Activated naive CD4-positive, alpha-beta T cell treated with anti-CD3 and anti-CD28 coated beads, Interleukin-2, amount 10 ng/mL, durations not matched to agents 7 days and 5 days (primary cell): ENCODE measurements at regions not wholly inside any gene's neighbourhood (a gene's known extent, or its start where the extent isn't known, plus 50 kb on each side); places are given as distances from the start of the nearest gene placed in this dataset.
"Not testable (repeated sequence)": the region's sequence is repeated elsewhere in the genome, so short reads cannot be mapped to it uniquely, and the experiment has no call there.

Experiments used
- CTCF ChIA-PET: fragments of 350-600 bp; sonication (Branson Sonifier 250); formaldehyde crosslinking; loops from one replicate; lab custom pipeline; 2021; ENCODE audit warnings: antibody characterized with exemption; lab: Charles Lee
- DNase-seq: peaks from one replicate; pipeline ENCODE4 v3.0.0-alpha.2; 2020
- H3K27ac Mint-ChIP-seq: one replicate; pipeline ENCODE4 v1.8.0; 2021; ENCODE audit warnings: mild to moderate bottlenecking, moderate library complexity, mixed read lengths
- H3K27me3 Mint-ChIP-seq: one replicate; pipeline ENCODE4 v1.8.0; 2021; ENCODE audit warnings: mild to moderate bottlenecking, mixed read lengths
- H3K36me3 Mint-ChIP-seq: one replicate; pipeline ENCODE4 v1.8.0; 2021; ENCODE audit warnings: mixed read lengths
- H3K4me1 Mint-ChIP-seq: one replicate; pipeline ENCODE4 v1.8.0; 2021; ENCODE audit warnings: mixed read lengths
- H3K4me3 Mint-ChIP-seq: one replicate; pipeline ENCODE4 v1.8.0; 2021; ENCODE audit warnings: mild to moderate bottlenecking, moderate library complexity, mixed read lengths
- H3K9me3 Mint-ChIP-seq: one replicate; pipeline ENCODE4 v1.8.0; 2021; ENCODE audit warnings: mixed read lengths

DNA sequence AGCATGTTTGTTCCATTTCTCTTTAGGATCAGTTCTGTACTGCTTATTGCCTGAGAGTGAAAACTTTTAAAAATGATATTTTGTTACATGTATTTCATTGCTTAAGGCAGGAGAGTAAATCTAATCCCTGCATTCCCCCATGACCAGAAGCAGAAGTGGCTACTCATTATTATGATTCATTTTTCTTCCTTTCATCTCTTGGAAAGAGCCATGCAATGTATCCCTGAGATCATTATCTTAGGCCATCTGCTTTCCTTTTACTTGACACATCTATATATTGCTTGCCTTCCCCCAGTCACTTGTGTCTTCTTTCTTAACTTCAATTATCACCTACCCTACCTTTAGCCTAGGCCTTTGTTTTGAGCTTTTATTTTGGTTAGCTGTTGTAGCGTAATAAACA is 430.4 kb upstream of the CHRM3 start:
- CTCF ChIA-PET, result no interaction called here
- Mint-ChIP-seq H3K4me3 (no peak overlapping the region), H3K27ac (no peak overlapping the region), H3K4me1 (no peaks in the 10 kb centered on the region), H3K36me3 (no peaks in the 10 kb centered on the region), H3K9me3 (peaks cover 2% of the 10 kb centered on the region), H3K27me3 (no peaks in the 10 kb centered on the region)
- DNase-seq, result no peak

DNA sequence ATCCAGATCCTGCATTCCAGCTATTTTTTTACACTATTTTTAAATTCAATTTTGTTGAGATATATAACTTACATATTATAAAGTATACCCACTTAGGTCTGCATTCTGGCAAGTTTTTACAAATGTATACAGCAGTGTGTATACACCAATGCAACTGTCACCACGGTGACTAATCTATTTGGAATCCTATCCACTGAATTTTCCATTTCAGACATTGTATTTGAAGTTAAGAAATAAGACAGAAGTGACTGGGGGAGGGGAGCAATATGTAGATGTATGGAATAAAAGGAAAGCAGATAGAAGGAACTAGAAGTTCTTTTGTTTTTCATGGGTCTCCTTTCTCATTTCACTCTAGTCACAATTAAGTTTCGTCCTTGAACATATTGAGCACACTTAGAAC is 431.5 kb upstream of the CHRM3 start:
- Mint-ChIP-seq H3K4me3 (no peak overlapping the region), H3K36me3 (no peaks in the 10 kb centered on the region), H3K9me3 (peaks cover 2% of the 10 kb centered on the region), H3K4me1 (no peaks in the 10 kb centered on the region), H3K27ac (no peak overlapping the region), H3K27me3 (no peaks in the 10 kb centered on the region)
- CTCF ChIA-PET, result no interaction called here
- no peak for DNase-seq

DNA sequence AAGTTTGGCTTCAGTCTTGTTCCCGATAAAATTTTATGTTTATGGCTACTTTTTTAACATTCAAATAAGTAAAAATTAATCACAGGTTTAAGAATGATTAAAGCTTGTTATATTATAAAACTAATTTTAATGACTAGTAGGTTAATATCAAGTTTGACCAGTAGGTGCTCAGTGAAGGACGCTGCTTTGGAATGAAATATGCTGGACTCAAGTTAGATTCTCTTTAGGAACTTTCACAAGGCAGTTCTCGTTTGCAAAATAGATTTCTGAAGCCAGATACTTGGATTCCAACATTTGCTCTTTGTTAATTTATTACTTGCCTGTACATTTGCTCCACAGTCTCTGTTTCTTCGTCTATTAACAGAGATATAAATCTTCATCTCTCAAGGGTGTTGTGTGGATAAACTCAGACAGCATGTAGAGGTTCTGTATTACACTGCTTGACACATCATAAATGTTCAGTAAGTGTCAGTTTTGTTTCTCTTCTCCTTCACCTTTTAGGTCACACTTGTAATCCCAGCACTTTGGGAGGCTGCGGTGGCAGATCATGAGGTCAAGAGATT is 432.8 kb upstream of the CHRM3 start:
- H3K9me3 Mint-ChIP-seq, result peaks cover 2% of the 10 kb centered on the region
- H3K27me3 Mint-ChIP-seq, result no peaks in the 10 kb centered on the region
- H3K4me3 Mint-ChIP-seq, result no peak overlapping the region
- H3K36me3 Mint-ChIP-seq, result no peaks in the 10 kb centered on the region
- CTCF ChIA-PET, result no interaction called here
- no peak for DNase-seq
- no peaks in the 10 kb centered on the region for H3K4me1 Mint-ChIP-seq
- H3K27ac Mint-ChIP-seq, result no peak overlapping the region

DNA sequence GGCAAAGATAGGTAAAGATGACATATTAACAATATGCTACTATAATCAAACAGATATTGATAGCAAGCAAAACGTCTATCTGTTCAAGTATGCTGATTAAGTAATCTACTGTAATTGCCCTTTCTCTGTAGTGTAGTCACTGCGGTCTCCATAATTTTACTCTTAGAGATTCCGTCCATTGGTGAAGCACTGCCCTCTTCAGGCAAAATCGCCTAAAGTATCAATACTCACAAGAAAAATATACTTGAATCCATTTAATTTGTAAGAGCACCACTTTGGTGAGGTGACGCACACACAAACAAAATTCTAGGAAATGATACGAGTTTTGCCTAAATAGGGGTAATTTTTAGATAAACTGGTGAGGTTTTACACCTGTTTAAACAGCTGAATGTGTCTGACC is 434.6 kb upstream of the CHRM3 start:
- Mint-ChIP-seq H3K4me1 (no peaks in the 10 kb centered on the region), H3K27me3 (no peaks in the 10 kb centered on the region), H3K36me3 (no peaks in the 10 kb centered on the region), H3K27ac (no peak overlapping the region), H3K9me3 (peaks cover 2% of the 10 kb centered on the region), H3K4me3 (no peak overlapping the region)
- no peak for DNase-seq
- CTCF ChIA-PET, result no interaction called here

DNA sequence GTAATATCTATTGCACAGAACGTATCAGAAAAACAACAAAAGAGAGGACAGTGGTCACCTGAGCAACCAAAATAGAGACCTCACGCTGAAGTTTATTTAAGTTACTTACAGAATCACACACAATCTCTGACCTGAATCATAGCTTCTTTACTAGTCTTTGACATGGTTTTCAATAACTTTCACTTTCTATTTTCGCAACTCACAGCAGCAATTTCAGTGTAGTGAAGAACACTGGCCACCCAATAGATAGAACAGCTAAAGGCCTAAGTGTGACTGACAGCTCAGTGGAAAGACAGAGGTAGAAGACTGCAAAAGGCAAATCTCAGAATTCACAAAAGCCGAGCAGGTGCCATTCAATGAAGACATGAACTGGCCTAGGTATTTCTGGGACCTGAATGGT is 435.6 kb upstream of the CHRM3 start:
- CTCF ChIA-PET, result no interaction called here
- Mint-ChIP-seq H3K27ac (no peak overlapping the region), H3K27me3 (no peaks in the 10 kb centered on the region), H3K4me1 (no peaks in the 10 kb centered on the region), H3K36me3 (no peaks in the 10 kb centered on the region), H3K9me3 (peaks cover 2% of the 10 kb centered on the region), H3K4me3 (no peak overlapping the region)
- DNase-seq, result no peak

DNA sequence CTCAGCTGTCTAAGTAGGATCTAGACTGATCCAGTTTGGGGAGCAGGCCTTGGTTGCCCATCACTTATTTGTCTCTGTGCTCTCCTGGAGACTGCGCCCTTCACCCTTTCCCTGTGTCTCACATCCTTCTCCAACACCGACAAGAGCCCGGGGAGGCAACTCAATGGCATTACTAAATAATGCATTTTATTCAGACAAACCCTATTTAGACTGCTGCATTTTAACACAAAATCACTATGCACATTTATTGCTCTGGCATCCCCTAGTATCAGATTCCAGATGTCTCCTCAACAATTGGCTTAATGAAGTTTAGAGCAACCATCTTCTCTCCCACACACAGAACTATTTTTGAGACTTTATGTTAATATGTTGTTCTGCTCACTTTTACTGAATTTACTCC is 436.4 kb upstream of the CHRM3 start:
- Mint-ChIP-seq H3K27ac (no peak overlapping the region), H3K36me3 (no peaks in the 10 kb centered on the region), H3K9me3 (peaks cover 2% of the 10 kb centered on the region), H3K27me3 (no peaks in the 10 kb centered on the region), H3K4me3 (no peak overlapping the region), H3K4me1 (no peaks in the 10 kb centered on the region)
- no peak for DNase-seq
- CTCF ChIA-PET, result no interaction called here

DNA sequence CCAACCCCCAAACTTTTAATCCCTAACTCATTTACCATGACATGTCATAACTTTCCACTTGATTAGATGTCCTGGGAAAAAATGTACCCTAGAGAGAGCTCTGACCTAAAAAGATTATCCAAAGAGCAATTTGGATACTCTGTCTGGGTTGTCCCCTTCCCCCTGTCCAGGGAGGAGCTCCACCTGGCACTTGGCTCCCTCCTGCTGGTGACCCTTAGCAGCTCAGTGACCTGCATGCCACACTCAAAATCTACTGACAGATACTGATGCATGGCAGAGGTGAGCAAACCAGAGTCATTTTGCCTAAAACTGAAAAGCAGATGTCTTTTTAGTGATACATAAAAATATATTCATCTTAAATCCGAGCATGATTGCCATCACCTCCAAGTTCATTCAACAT is 442.3 kb upstream of the CHRM3 start:
- CTCF ChIA-PET, result no interaction called here
- Mint-ChIP-seq H3K36me3 (no peaks in the 10 kb centered on the region), H3K4me3 (no peak overlapping the region), H3K27me3 (no peaks in the 10 kb centered on the region), H3K27ac (no peak overlapping the region), H3K4me1 (no peaks in the 10 kb centered on the region), H3K9me3 (peaks cover 14% of the 10 kb centered on the region)
- DNase-seq, result no peak

DNA sequence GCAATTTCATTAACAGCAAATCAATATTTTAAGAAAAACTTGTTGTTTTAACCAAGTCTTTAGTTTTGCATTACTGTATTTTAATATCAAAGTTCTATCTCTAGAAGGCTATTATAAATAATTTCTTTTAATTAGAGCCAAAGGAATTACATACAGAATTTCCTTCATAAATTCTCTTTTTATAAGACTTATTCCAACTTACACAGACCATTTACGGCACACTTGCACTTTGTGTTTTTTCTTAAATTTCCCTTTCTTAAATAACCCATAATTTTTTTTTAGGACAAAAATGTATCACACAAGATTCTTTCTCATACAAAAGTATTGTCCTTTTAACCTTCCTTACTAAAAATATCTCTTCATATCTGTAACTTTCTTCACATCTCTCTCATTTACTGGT is 458.5 kb upstream of the CHRM3 start:
- CTCF ChIA-PET, result no interaction called here
- H3K4me1 Mint-ChIP-seq, result no peaks in the 10 kb centered on the region
- DNase-seq, result no peak
- H3K27ac Mint-ChIP-seq, result no peak overlapping the region
- H3K9me3 Mint-ChIP-seq, result peaks cover 18% of the 10 kb centered on the region
- H3K36me3 Mint-ChIP-seq, result no peaks in the 10 kb centered on the region
- H3K27me3 Mint-ChIP-seq, result no peaks in the 10 kb centered on the region
- H3K4me3 Mint-ChIP-seq, result no peak overlapping the region

DNA sequence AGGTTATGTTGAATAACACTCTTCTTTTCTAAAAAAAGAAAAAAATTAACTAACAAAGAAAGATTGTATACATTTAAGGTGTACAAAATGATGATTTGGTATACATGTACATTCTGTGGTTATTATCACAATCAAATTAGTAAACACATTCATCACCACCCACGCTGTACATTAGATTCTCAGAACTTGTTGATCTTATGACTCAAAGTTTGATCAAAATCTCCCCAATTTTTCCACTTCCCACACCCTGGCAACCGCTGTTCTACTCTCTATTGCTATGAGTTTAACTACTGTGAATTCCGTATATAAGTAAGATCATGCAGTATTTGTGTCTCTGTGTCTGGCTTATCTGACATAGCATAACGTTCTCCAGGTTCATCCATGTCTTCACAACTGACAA is 469.5 kb upstream of the CHRM3 start:
- Mint-ChIP-seq H3K4me3 (no peak overlapping the region), H3K27me3 (no peaks in the 10 kb centered on the region), H3K36me3 (no peaks in the 10 kb centered on the region)

DNA sequence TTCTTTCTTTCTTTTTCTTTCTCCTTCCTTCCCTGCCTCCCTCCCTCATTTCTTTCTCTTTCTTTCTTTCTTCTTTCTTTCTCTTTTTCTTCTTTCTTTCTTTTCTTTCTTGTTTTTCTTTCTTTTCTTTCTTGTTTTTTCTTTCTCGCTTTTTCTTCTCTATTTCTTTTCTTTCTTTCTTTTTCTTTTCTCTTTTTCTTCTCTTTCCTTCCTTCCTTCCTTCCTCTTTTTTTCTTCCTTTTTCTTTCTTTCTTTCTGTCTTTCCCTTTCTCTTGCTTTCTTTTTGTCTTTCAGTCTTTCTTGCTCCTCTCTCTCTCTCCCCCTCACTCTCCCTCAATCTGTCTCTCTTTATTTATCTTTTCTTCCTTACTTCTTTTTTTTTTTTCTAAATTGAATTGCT is 472.0 kb upstream of the CHRM3 start:
- Mint-ChIP-seq H3K27me3 (no peaks in the 10 kb centered on the region), H3K4me3 (no peak overlapping the region), H3K9me3 (peaks cover 6% of the 10 kb centered on the region), H3K36me3 (no peaks in the 10 kb centered on the region), H3K27ac (no peak overlapping the region), H3K4me1 (no peaks in the 10 kb centered on the region)
- no peak for DNase-seq
- CTCF ChIA-PET, result no interaction called here

More for the DNA sequence above, 469.5 kb upstream of the CHRM3 start:
- CTCF ChIA-PET, result no interaction called here
- peaks cover 6% of the 10 kb centered on the region for H3K9me3 Mint-ChIP-seq
- DNase-seq, result no peak
- H3K27ac Mint-ChIP-seq, result no peak overlapping the region
- H3K4me1 Mint-ChIP-seq, result no peaks in the 10 kb centered on the region

DNA sequence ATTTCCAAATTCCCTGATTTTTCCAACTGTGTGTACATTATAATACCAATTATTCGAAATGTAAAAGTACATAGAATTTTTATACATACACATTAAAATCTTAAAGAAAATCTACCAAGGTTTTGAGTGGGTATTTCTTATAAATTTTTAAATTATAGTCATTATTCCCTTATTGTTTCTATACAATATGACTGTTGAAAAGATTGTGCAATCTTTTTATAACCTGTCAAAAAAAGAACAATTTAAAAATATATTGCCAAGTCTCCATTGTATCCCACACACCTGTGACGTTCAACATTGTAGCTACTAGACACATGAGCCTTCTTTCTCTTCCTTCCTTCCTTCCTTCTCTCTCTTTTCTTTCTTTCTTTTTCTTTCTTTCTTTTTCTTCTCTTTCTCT is 473.2 kb upstream of the CHRM3 start:
- CTCF ChIA-PET, result no interaction called here
- no peak overlapping the region for H3K27ac Mint-ChIP-seq
- DNase-seq, result no peak
- H3K36me3 Mint-ChIP-seq, result no peaks in the 10 kb centered on the region
- no peaks in the 10 kb centered on the region for H3K27me3 Mint-ChIP-seq
- H3K9me3 Mint-ChIP-seq, result peaks cover 6% of the 10 kb centered on the region
- no peaks in the 10 kb centered on the region for H3K4me1 Mint-ChIP-seq
- H3K4me3 Mint-ChIP-seq, result no peak overlapping the region

DNA sequence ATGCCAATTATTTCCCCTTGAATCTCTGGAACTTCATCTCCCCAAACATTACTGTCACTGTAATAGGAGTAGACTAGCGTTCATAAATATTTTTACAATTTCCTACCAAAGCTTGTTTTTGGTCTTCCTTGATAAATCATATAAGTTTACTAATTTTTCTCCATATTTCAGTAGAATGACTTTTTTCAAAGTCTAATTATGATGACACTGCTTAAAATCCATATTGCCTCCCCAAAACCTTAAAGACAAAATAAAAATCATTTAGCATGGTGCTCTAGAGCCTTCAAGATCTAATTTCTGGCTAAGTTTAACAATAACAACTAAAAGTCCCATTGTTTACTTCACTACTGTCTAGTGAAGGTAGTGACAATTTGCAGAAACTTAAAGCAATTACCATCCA is 474.2 kb upstream of the CHRM3 start:
- DNase-seq, result no peak
- CTCF ChIA-PET, result no interaction called here
- no peaks in the 10 kb centered on the region for H3K27me3 Mint-ChIP-seq
- H3K4me3 Mint-ChIP-seq, result no peak overlapping the region
- H3K27ac Mint-ChIP-seq, result no peak overlapping the region
- no peaks in the 10 kb centered on the region for H3K36me3 Mint-ChIP-seq
- peaks cover 6% of the 10 kb centered on the region for H3K9me3 Mint-ChIP-seq
- no peaks in the 10 kb centered on the region for H3K4me1 Mint-ChIP-seq

DNA sequence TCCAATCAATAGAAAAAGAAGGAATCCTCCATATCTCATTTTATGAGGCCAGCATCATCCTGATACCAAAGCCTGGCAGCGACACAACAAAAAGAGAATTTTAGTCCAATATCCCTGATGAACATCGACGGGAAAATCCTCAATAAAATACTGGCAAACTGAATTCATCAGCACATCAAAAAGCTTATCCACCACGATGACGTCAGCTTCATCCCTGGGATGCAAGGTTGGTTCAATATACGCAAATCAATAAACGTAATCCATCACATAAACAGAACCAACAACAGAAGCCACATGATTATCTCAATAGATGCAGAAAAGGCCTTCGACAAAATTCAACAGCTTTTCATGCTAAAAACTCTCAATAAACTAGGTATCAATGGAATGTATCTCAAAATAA is 483.6 kb upstream of the CHRM3 start:
- H3K27ac Mint-ChIP-seq, DNase-seq, H3K27me3 Mint-ChIP-seq, CTCF ChIA-PET, H3K4me3 Mint-ChIP-seq, H3K36me3 Mint-ChIP-seq, H3K4me1 Mint-ChIP-seq: not testable (repeated sequence)
- peaks cover 32% of the 10 kb centered on the region for H3K9me3 Mint-ChIP-seq

DNA sequence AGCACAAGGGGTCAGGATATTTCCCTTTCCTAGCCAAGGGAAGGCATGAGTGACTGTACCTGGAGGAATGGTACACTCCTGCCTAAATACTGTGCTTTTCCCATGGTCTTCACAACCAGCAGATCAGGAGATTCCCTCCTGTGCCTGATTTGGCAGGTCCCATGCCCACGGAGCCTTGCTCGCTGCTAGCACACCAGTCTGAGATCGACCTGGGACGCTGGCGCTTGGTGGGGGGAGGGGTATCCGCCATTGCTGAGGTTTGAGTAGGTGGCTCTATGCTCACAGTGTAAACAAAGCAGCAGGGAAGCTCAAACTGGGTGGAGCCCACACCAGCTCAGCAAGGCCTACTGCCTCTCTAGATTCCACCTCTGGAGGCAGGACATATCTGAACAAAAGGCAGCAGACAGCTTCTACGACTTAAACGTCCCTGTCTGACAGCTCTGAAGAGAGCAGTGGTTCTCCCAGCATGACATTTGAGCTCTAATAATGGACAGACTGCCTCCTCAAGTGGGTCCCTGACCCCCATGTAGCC is 486.0 kb upstream of the CHRM3 start:
- H3K36me3 Mint-ChIP-seq, result no peaks in the 10 kb centered on the region
- DNase-seq, result no peak
- H3K4me3 Mint-ChIP-seq, result no peak overlapping the region
- no peaks in the 10 kb centered on the region for H3K4me1 Mint-ChIP-seq
- H3K9me3 Mint-ChIP-seq, result peaks cover 32% of the 10 kb centered on the region
- no peak overlapping the region for H3K27ac Mint-ChIP-seq
- no peaks in the 10 kb centered on the region for H3K27me3 Mint-ChIP-seq
- CTCF ChIA-PET, result no interaction called here

DNA sequence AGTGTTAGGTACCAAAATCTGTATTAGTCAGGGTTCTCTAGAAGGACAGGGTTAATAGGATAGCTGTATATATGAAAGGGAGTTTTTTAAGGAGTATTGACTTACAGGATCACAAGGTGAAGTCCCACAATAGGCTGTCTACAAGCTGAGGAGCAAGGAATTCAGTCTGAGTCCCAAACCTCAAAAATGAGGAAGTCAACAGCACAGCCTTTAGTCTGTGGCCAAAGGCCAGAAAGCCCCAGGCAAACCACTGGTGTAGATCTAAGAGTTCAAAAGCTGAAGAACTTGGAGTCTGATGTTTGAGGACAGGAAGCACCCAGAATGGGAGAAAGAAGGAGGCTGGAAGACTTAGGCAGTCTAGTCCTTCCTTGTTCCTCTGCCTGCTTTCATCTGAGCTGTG is 487.5 kb upstream of the CHRM3 start:
- no peaks in the 10 kb centered on the region for H3K4me1 Mint-ChIP-seq
- H3K27ac Mint-ChIP-seq, result no peak overlapping the region
- no peak for DNase-seq
- H3K9me3 Mint-ChIP-seq, result peaks cover 30% of the 10 kb centered on the region
- H3K27me3 Mint-ChIP-seq, result no peaks in the 10 kb centered on the region
- no peak overlapping the region for H3K4me3 Mint-ChIP-seq
- CTCF ChIA-PET, result no interaction called here
- H3K36me3 Mint-ChIP-seq, result no peaks in the 10 kb centered on the region

DNA sequence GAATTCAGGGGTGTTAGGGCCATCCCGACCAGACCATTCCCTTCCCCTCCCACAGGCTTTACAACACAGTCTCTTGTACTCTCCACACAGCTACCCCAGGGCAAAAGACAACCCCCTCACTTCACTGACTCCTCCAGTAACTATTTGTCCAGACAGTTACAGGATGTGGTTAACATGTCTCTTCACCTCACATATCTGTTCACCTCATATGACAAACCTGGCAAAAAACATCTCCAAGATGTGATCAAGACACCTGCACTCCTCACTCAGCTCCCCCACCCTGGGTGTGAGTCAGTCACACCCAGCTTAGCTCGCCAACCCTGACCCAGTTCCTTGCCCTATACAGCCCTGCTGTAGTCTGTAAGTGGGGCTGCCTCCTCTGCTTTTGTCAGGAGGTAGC is 490.5 kb upstream of the CHRM3 start:
- Mint-ChIP-seq H3K36me3 (no peaks in the 10 kb centered on the region), H3K4me1 (no peaks in the 10 kb centered on the region), H3K27me3 (no peaks in the 10 kb centered on the region), H3K9me3 (peaks cover 24% of the 10 kb centered on the region), H3K4me3 (no peak overlapping the region), H3K27ac (no peak overlapping the region)
- CTCF ChIA-PET, result no interaction called here
- no peak for DNase-seq
